NCI-H146 treated with DMSO at 0.1 percent for 48 hours (cell line): ENCODE measurements at regions not wholly inside any gene's neighbourhood (a gene's known extent, or its start where the extent isn't known, plus 50 kb on each side); places are given as distances from the start of the nearest gene placed in this dataset.
A peak's percentile ranks its signal among the peaks of the same experiment; 100 is the strongest.
"Not testable (repeated sequence)": the region's sequence is repeated elsewhere in the genome, so short reads cannot be mapped to it uniquely, and the experiment has no call there.

Source experiments
- DNase-seq: peaks from one replicate; lab custom pipeline; 2025; ENCODE audit not compliant: unreplicated experiment; lab: John Stamatoyannopoulos, UW

DNA sequence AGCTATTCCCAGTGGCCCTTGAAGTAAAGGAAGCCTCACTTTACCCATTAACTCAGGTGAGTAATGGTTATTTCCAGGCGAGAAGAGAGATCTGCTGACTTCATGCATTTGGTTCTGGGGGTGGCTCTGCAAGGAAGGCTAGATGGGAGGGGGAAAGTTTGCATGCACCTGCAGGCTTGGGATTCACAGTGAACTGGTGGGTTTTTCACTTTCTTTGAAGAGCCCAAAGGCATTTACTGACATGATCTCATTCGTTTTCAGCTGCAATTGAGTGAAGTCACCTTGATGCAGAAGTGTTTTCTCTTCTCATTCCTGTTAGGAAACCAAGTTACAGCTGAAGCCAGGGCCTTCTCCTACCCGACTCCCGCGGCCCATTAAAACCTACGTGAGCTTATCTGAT, 131.0 kb upstream of the N4BP1 start:
- DNase-seq: no peak

DNA sequence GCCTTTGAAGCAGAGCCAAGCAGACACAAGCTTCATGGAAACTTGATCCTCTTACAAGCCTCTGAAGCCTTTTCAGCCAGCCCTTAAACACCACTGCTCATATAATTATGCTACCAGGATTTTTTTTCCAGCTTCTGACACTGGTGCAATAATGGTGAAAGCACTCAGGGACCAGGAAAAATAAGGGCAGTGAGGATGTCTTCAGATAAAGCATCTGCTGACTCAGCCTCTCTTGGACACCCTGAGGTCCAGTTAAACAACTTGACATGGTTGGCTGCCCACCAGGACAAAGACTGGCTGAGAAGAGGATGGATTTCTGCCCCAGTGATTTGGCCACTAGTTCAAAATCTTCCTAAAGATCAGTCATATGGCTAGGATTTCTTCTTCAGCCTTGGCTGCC, 124.2 kb upstream of the N4BP1 start:
- DNase-seq: no peak

- no peak for DNase-seq
Measured at GRCh38 chr16:48704710-48705109, 94.7 kb upstream of the N4BP1 start.

- DNase-seq: peak; percentile 2
Measured at GRCh38 chr16:48687421-48688038, 77.5 kb upstream of the N4BP1 start.

DNA sequence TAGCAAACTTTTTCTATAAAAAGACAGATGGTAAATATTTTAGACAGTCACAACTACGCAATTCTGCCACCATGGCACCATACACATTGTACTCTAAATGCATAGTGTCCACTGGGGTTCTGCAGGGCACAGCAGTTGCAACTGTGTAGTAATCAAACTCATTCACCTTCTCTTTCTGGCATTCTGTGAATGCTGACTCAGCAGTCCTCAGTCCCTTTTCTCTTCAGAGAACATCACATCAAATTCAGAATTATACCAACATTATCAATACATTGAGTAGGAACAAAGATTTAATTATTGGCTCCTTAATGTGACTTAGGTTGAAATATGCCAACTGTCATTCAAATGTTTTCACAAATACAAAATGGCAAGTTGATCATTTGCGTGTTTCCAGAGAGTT, 74.2 kb upstream of the N4BP1 start:
- no peak for DNase-seq

DNA sequence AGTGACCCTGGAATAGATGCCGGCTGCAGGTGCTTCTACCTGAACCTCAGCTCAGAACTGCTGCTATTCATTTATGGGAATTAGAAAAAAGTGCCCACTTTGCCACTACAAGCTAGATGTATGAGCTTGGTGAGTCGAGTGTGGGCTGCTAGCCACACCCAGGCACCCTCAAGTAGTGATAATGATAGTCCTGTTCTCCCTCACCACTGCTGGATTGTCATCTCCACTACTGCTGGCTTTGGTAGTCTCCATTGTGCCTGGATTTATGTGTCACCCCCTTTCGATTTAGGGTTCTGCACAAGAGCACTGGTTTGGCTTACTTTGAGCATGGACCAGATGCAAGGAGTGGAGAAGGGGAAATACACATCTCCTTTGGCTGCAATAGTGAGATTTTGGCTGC, 73.0 kb upstream of the N4BP1 start:
- no peak for DNase-seq

- no peak for DNase-seq
Measured at GRCh38 chr16:48681520-48681919, 71.5 kb upstream of the N4BP1 start.

- DNase-seq: no peak
Measured at GRCh38 chr16:48680881-48681280, 70.9 kb upstream of the N4BP1 start.

GRCh38 chr16:48676836-48677235, 66.9 kb upstream of the N4BP1 start:
- DNase-seq: no peak

DNA sequence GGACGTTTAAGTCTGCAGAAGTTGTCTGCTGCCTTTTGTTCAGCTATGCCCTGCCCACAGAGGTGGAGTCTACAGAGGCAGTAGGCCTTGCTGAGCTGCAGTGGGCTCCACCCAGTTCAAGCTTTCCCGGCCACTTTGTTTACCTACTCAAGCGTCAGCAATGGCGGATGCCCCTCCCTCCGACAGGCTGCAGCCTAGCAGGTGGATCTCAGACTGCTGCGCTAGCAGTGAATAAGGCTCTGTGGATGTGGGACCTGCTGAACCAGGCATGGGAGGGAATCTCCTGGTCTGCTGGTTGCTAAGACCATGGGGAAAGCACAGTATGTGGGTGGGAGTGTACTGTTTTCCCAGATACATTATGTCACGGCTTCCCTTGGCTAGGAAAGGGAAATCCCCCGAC, 58.2 kb upstream of the N4BP1 start:
- not testable (repeated sequence) for DNase-seq

DNA sequence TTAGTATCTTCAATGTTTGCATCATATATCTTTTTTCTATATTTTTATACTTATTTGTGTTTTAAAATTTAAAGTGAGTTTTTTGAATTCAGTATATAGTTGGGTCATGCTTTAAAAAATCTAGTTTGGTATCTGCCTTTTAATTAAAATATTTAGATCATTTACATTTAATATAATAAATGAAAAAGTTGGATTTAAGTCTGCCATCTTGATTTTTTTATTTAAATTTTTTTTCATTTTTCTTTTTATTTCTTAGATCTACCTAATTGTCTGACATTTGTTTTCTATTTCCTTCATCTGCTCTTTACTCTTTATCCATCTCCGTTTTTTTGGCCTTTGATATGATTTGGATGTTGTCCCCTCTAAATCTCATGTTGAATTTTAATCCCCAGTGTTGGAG, 50.0 kb upstream of the N4BP1 start:
- DNase-seq: no peak
